DOHH2 (cell line): ENCODE measurements at regions not wholly inside any gene's neighbourhood (a gene's known extent, or its start where the extent isn't known, plus 50 kb on each side); places are given as distances from the start of the nearest gene placed in this dataset.

Experiments used
- H3F3A ChIP-seq: fragments of 200-600 bp; sonication (generic), shearing (Covaris generic); 2 replicates; pipeline ENCODE4 v1.6.0; 2016; ENCODE audit warnings: antibody characterized with exemption, mild to moderate bottlenecking; ENCODE audit not compliant: control insufficient read depth, insufficient read depth
- H3K27ac ChIP-seq: fragments of 200-600 bp; sonication (generic); 2 replicates; pipeline ENCODE4 v1.5.1; 2014; ENCODE audit warnings: low read depth, mild to moderate bottlenecking, low read length, moderate library complexity
- H3K27me3 ChIP-seq: fragments of 200-600 bp; sonication (generic); 2 replicates; pipeline ENCODE4 v1.6.1; 2014; ENCODE audit warnings: mild to moderate bottlenecking, low read length, mixed read lengths; ENCODE audit not compliant: control insufficient read depth
- H3K36me3 ChIP-seq: fragments of 200-600 bp; sonication (generic); 2 replicates; pipeline ENCODE4 v1.6.1; 2014; ENCODE audit warnings: mild to moderate bottlenecking, low read length, moderate library complexity, mixed read lengths; ENCODE audit not compliant: control insufficient read depth
- H3K4me1 ChIP-seq: fragments of 200-600 bp; sonication (generic); 2 replicates; pipeline ENCODE4 v1.6.1; 2014; ENCODE audit warnings: mild to moderate bottlenecking, low read length, mixed read lengths; ENCODE audit not compliant: control insufficient read depth
- H3K4me2 ChIP-seq: fragments of 200-600 bp; sonication (generic); 2 replicates; pipeline ENCODE4 v1.6.0; 2014; ENCODE audit warnings: mild to moderate bottlenecking, low read length, moderate library complexity
- H3K4me3 ChIP-seq: fragments of 200-600 bp; sonication (generic); 2 replicates; pipeline ENCODE4 v1.5.1; 2014; ENCODE audit warnings: mild to moderate bottlenecking, low read length, mixed read lengths
- H3K79me2 ChIP-seq: fragments of 200-600 bp; sonication (generic); 2 replicates; pipeline ENCODE4 v1.6.1; 2014; ENCODE audit warnings: mild to moderate bottlenecking, low read length, mixed read lengths; ENCODE audit not compliant: control insufficient read depth
- H3K9me2 ChIP-seq: fragments of 200-600 bp; sonication (generic); replicated peaks from 2 replicates; pipeline ENCODE4 v1.6.1; 2014; ENCODE audit warnings: mild to moderate bottlenecking, low read length, mixed read lengths; ENCODE audit not compliant: control insufficient read depth
- H3K9me3 ChIP-seq: fragments of 200-600 bp; sonication (generic); 2 replicates; pipeline ENCODE4 v1.6.1; 2014; ENCODE audit warnings: antibody characterized with exemption, low read length, mixed read lengths; ENCODE audit not compliant: control insufficient read depth, insufficient read depth
- H4K20me1 ChIP-seq: fragments of 200-600 bp; sonication (generic); 2 replicates; pipeline ENCODE4 v1.6.0; 2014; ENCODE audit warnings: low read depth, mild to moderate bottlenecking, antibody characterized with exemption, low read length, moderate library complexity; ENCODE audit not compliant: control insufficient read depth, insufficient read depth
- EZH2phosphoT487 ChIP-seq: fragments of 200-600 bp; sonication (generic); IDR thresholded peaks from 2 replicates; pipeline ENCODE4 v1.6.1; 2017; ENCODE audit warnings: borderline replicate concordance, mild to moderate bottlenecking, antibody characterized with exemption, low read length, moderate library complexity, mixed read lengths
- TF ChIP-seq, protein P1 (sequence below): fragments of 200-600 bp; sonication (generic); IDR thresholded peaks from one replicate; pipeline ENCODE4 v1.5.1; 2014; ENCODE audit warnings: antibody characterized with exemption, mild to moderate bottlenecking, low read depth, low read length; ENCODE audit not compliant: poor library complexity, severe bottlenecking

- Histone ChIP-seq H4K20me1 (no peaks in the 10 kb centered on the region), H3K79me2 (no peaks in the 10 kb centered on the region), H3K27ac (no peak overlapping the region), H3K9me3 (peaks cover 17% of the 10 kb centered on the region; the same call in 1 of the 2 replicates), H3K4me3 (no peak overlapping the region), H3K9me2 (no peaks in the 10 kb centered on the region), H3K4me2 (no peak overlapping the region), H3K27me3 (no peaks in the 10 kb centered on the region), H3K36me3 (no peaks in the 10 kb centered on the region), H3K4me1 (no peaks in the 10 kb centered on the region), H3F3A (no peaks in the 10 kb centered on the region)
- TF ChIP-seq, protein P1, sequence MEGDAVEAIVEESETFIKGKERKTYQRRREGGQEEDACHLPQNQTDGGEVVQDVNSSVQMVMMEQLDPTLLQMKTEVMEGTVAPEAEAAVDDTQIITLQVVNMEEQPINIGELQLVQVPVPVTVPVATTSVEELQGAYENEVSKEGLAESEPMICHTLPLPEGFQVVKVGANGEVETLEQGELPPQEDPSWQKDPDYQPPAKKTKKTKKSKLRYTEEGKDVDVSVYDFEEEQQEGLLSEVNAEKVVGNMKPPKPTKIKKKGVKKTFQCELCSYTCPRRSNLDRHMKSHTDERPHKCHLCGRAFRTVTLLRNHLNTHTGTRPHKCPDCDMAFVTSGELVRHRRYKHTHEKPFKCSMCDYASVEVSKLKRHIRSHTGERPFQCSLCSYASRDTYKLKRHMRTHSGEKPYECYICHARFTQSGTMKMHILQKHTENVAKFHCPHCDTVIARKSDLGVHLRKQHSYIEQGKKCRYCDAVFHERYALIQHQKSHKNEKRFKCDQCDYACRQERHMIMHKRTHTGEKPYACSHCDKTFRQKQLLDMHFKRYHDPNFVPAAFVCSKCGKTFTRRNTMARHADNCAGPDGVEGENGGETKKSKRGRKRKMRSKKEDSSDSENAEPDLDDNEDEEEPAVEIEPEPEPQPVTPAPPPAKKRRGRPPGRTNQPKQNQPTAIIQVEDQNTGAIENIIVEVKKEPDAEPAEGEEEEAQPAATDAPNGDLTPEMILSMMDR, result no peak
- no peak for TF ChIP-seq EZH2phosphoT487
Measured at GRCh38 chr1:105005594-105006195, 1256.0 kb downstream of the AMY1C start.

- H3K9me3 ChIP-seq, result no peaks in the 10 kb centered on the region
- no peaks in the 10 kb centered on the region for H3K27me3 ChIP-seq
- H3K9me2 ChIP-seq, result no peaks in the 10 kb centered on the region
- no peaks in the 10 kb centered on the region for H3K4me1 ChIP-seq
- no peak overlapping the region for H3K27ac ChIP-seq
- H3K36me3 ChIP-seq, result no peaks in the 10 kb centered on the region
- no peaks in the 10 kb centered on the region for H3K79me2 ChIP-seq
- no peak overlapping the region for H3K4me2 ChIP-seq
- H3F3A ChIP-seq, result no peaks in the 10 kb centered on the region
- TF ChIP-seq, protein P1, result no peak
- TF ChIP-seq EZH2phosphoT487, result no peak
- no peak overlapping the region for H3K4me3 ChIP-seq
- no peaks in the 10 kb centered on the region for H4K20me1 ChIP-seq
Measured at GRCh38 chr1:105017587-105017986, 1267.9 kb downstream of the AMY1C start.

GRCh38 chr1:105023719-105024118 lies 1274.0 kb downstream of the AMY1C start:
- TF ChIP-seq EZH2phosphoT487, result no peak
- TF ChIP-seq, protein P1, result no peak
- Histone ChIP-seq H3F3A (no peaks in the 10 kb centered on the region), H3K27me3 (no peaks in the 10 kb centered on the region), H3K9me2 (no peaks in the 10 kb centered on the region), H3K4me3 (no peak overlapping the region), H3K36me3 (no peaks in the 10 kb centered on the region), H3K4me1 (no peaks in the 10 kb centered on the region), H3K79me2 (no peaks in the 10 kb centered on the region), H3K27ac (no peak overlapping the region), H4K20me1 (no peaks in the 10 kb centered on the region), H3K9me3 (no peaks in the 10 kb centered on the region), H3K4me2 (no peak overlapping the region)
